Right cardiac atrium (tissue), 5 donors: ENCODE measurements at regions not wholly inside any gene's neighbourhood (a gene's known extent, or its start where the extent isn't known, plus 50 kb on each side); places are given as distances from the start of the nearest gene placed in this dataset.
"Not testable (repeated sequence)": the region's sequence is repeated elsewhere in the genome, so short reads cannot be mapped to it uniquely, and the experiment has no call there.

Experiments used
- ATAC-seq, 2 donors: fragments of 200-7000 bp; cut with Tn5 transposase; one replicate each; pipeline versions ENCODE4 v1.8.0 to v1.9.1; 2020; ENCODE audit warnings: moderate library complexity in 2 of 2, mild to moderate bottlenecking in 1 of 2
- DNase-seq, 3 donors: peaks; one replicate each; pipeline ENCODE4 v3.0.0-alpha.2; 2020
- H3K27ac ChIP-seq: one replicate; pipeline ENCODE4 v1.5.1; 2013; ENCODE audit warnings: mild to moderate bottlenecking, low read length, control low read depth, moderate library complexity
- H3K27me3 ChIP-seq: one replicate; pipeline ENCODE4 v1.6.1; 2013; ENCODE audit not compliant: control insufficient read depth, insufficient read depth
- H3K4me1 ChIP-seq: one replicate; pipeline ENCODE4 v1.6.1; 2013; ENCODE audit warnings: low read length; ENCODE audit not compliant: control insufficient read depth, insufficient read depth
- H3K4me3 ChIP-seq: one replicate; pipeline ENCODE4 v1.5.1; 2013; ENCODE audit warnings: low read length, control low read depth
- H3K9me3 ChIP-seq: one replicate; pipeline ENCODE4 v1.6.1; 2013; ENCODE audit warnings: low read length; ENCODE audit not compliant: control insufficient read depth
- WGBS: extraction: QIAGEN DNeasy Blood & Tissue Kit; methylation state at CpG from one replicate; pipeline ENCODE4 v1.1.7; 2013; 5-methylcytosine and 5-hydroxymethylcytosine counted together
- intact Hi-C, 4 donors: fragments of 100-400 bp; cut with DNase I; formaldehyde crosslinking; loops; one replicate each; pipeline versions ENCODE4 v1.11.0 to v1.14.0; 2022 to 2023
- donor health status: healthy with polysubstance abuse.
- donor health status: DM: no; HTN: yes; CAD: no.
- donor health status: DM: no; HTN: no; CAD: no.
- donor health status: DM: no; HTN: yes; CAD: no; lungs with severe emphysema.
- donor health status: DM: yes; HTN: yes; CAD: no.

DNA sequence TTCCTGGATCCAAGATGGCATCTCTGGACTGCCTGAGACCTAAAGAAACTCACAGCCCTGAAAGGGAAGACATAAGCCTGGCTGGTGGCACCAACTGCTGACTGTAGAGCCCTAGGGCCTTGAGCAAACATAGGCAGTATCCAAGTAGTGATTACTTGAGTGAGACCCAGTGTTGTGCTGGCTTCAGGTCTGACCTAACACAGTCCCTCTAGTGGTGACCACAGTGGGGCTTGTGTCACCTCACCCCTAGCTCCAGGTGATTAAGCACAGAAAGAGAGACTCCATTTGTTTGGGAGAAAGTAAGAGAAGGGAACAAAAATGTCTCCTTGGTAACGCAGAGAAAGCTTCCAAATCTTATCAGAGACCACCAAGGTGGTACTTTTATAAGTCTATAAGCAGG is 496.3 kb upstream of the HTR2C start:
- no peak overlapping the region for H3K27ac ChIP-seq
- H3K4me3 ChIP-seq: no peak overlapping the region
- H3K27me3 ChIP-seq: no peaks in the 10 kb centered on the region

DNA sequence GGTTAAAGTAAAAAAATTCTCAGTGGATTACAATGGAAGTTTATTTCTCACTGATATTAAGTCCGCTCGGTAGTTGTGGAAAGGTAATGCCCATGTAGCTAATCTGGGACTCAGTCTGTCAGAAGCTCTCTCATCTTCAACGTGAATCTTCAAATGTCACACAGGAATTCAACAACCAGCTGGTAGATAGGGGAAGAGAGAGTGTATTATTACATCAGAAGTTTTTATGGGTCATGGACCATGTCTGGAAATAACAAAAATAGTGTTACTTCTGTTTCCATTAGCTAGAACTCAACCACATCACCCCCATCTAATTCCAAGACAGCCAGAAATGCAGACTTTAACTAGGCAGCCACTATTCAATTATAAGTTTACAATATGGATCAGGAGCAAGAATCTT is 506.1 kb upstream of the HTR2C start:
- Histone ChIP-seq H3K27ac (no peak overlapping the region), H3K27me3 (no peaks in the 10 kb centered on the region), H3K9me3 (no peaks in the 10 kb centered on the region), H3K4me1 (no peaks in the 10 kb centered on the region), H3K4me3 (no peak overlapping the region)
- no peak for DNase-seq
- intact Hi-C loops: no loop called here
- WGBS: 54% methylated on average over 3 of the region's 3 CpGs
- no peak for ATAC-seq

More for the DNA sequence above, 496.3 kb upstream of the HTR2C start:
- no peak for DNase-seq
- H3K4me1 ChIP-seq: no peaks in the 10 kb centered on the region
- no peaks in the 10 kb centered on the region for H3K9me3 ChIP-seq
- WGBS: 90% methylated on average over 1 of the region's 1 CpG
- ATAC-seq: no peak
- intact Hi-C loops: no loop called here

DNA sequence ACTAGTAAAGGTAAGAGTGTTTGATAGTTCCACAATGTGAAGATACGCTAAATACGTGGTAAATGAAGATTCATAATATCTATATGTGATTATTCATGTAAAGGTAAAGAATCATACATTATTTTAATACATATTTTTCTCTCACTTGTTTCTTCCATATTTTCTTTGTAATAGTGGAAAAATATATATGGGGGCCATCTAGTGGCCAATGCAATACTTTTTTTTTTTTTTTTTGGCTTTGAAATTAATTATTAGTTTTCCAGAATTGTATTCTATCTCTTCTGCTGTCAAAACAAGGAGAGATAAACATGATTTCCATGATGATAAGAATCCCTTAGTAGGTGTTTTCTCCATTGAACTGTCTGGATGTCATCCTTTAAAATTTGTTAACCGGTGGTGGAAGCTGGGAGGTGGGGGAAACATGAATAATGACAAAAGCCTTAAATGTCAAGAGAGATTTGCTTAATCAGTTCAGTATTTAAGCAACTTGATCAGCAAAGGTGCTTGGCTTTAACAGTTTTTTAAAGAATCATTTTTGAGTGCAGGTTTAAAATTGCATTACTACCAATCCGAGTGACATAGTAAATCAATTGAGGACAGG is 508.7 kb upstream of the HTR2C start:
- DNase-seq (no peak), ATAC-seq (no peak)
- H3K4me3 ChIP-seq: no peak overlapping the region
- H3K4me1 ChIP-seq: no peaks in the 10 kb centered on the region
- no peaks in the 10 kb centered on the region for H3K9me3 ChIP-seq
- no peak overlapping the region for H3K27ac ChIP-seq
- intact Hi-C loops: no loop called here
- H3K27me3 ChIP-seq: no peaks in the 10 kb centered on the region
- WGBS: 61% methylated on average over 4 of the region's 4 CpGs

DNA sequence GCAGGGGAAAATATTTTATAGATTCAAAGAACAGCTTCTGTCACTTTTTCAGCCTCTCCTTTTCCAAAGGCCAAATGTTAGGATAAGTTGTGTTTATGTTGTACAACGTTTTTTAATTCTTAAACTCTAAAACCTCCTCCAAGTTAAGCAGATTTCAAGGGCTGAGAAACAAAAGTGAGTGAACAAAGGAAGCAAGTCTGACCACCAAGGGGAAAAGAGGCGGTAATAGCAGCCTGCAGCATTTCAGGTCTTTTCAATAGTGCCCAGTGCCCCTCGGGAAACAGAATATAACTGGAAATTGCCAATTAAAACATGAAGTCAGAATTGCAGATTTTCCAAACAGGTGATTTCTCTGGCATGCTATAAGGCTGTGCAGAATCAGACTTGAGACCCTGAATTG is 510.0 kb upstream of the HTR2C start:
- Histone ChIP-seq H3K27ac (no peak overlapping the region), H3K27me3 (no peaks in the 10 kb centered on the region), H3K4me3 (no peak overlapping the region), H3K4me1 (no peaks in the 10 kb centered on the region), H3K9me3 (no peaks in the 10 kb centered on the region)
- 38% methylated on average over 3 of the region's 3 CpGs for WGBS
- intact Hi-C loops: no loop called here
- DNase-seq (no peak), ATAC-seq (no peak)

DNA sequence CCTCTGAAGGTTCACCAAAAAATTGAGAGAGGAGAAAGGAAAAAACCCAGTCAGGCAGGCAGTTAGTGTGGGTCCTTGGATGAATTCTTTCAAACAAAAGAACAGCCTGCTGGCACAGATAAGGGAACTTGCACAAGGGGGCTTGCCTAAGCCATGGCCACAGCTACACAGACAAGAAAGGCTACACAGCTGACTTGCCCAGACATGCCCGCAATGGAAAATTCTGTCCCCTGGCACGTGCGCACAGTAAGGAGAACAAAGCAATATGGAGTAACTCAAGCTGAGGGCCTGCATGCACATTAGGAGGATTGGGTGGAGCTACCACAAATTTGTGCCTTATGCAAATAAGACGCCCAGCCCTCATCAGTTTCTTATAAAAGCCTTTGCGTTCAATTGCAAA is 512.5 kb upstream of the HTR2C start:
- intact Hi-C loops: no loop called here
- ATAC-seq (no peak), DNase-seq (no peak)
- no peak overlapping the region for H3K4me3 ChIP-seq
- no peaks in the 10 kb centered on the region for H3K27me3 ChIP-seq
- no peaks in the 10 kb centered on the region for H3K9me3 ChIP-seq
- H3K4me1 ChIP-seq: no peaks in the 10 kb centered on the region
- WGBS: 94% methylated on average over 5 of the region's 5 CpGs
- H3K27ac ChIP-seq: no peak overlapping the region

DNA sequence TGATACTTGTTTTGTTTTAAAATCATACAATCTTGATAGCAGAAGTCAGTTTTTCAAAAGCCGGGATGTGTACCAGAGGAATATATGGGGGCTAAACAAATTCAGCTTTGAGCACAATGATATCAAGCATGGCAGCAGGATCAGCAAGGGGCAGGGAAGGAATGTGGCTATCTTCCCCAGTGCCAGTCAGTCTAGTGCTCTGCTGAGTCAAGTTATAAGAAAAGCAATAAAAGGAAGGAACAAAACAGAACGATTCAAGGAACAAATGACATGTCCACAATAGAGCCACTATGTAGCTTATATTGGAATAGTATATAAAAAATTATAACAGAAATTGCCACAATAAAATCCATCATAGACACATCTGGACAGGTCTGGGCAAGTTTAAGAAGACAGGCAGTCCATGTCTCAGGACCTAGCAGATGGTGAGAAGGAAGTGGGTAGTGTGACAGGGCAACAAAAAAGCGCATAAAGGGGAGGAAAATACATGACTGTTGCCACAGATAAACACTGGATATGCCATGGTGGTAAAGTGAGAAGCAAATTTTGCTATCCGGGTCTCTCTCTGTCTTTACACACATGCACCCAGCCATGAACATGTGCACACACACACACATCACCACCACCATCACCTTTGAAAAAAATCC is 518.2 kb upstream of the HTR2C start:
- ATAC-seq: no peak
- Histone ChIP-seq H3K27me3 (no peaks in the 10 kb centered on the region), H3K4me1 (no peaks in the 10 kb centered on the region), H3K9me3 (no peaks in the 10 kb centered on the region), H3K4me3 (no peak overlapping the region), H3K27ac (no peak overlapping the region)
- WGBS: 87% methylated on average over 4 of the region's 4 CpGs
- no peak for DNase-seq
- intact Hi-C loops: no loop called here

DNA sequence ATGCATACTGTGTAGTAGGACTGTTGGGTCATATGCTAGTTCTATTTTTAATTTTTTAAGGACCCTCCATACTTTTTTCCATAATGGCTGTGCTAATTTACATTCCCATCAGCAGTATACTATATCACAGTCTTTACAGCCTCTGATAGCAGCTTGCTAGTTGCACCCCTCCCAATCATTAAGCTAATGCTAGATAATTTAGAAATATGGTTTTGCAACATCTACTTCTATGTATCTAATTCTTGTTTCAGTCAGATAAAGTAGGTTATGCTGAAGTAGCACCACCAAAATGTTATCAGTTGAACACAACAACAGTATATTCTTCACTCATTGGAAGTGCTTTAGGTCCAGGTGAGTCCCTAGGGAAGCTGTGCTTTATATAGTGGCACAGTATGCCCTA is 522.7 kb upstream of the HTR2C start:
- H3K27ac ChIP-seq: no peak overlapping the region
- ATAC-seq (no peak), DNase-seq (no peak)
- no peaks in the 10 kb centered on the region for H3K4me1 ChIP-seq
- H3K9me3 ChIP-seq: no peaks in the 10 kb centered on the region
- H3K27me3 ChIP-seq: no peaks in the 10 kb centered on the region
- no peak overlapping the region for H3K4me3 ChIP-seq
- intact Hi-C loops: no loop called here

DNA sequence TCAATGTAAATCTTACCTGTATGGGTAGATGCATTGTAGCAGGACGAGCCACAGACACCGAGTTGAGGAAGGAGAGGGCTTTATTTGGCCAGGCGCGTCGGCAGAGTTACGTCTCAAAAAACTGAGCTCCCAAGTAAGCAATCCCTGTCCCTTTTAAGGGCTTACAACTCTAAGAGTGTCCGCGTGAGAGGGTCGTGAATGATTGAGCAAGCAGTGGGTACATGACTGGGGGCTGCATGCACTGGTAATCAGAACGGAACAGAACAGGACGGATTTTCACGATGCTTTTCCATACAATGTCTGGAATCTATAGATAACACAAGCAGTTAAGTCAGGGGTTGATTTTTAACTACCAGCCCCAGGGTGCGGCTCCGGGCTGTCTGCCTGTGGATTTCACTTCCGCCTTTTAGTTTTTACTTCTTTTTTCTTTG is 524.9 kb upstream of the HTR2C start:
- intact Hi-C loops: no loop called here

DNA sequence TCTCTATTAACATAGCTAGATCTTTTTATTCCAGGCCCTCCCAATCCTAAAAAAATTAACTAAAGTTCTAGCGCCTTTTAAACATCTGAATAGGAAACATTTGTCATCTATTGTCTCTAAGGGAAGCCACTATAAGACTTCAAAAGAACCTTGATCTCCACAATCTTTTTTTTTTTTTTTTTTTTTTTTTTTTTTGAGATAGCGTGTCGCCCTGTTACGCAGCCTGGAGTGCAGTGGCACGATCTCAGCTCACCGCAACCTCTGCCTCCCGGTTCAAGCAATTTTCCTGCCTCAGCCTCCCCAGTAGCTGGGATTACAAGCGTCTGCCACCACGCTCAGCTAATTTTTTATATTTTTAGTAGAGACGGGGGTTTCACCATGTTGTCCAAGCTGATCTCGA is 526.5 kb upstream of the HTR2C start:
- H3K27me3 ChIP-seq, H3K4me1 ChIP-seq, DNase-seq, ATAC-seq, intact Hi-C loops, H3K9me3 ChIP-seq, H3K27ac ChIP-seq, H3K4me3 ChIP-seq: not testable (repeated sequence)
- 93% methylated on average over 11 of the region's 11 CpGs for WGBS

More for the DNA sequence above, 524.9 kb upstream of the HTR2C start:
- Histone ChIP-seq H3K27ac (no peak overlapping the region), H3K27me3 (no peaks in the 10 kb centered on the region), H3K4me1 (no peaks in the 10 kb centered on the region), H3K9me3 (no peaks in the 10 kb centered on the region), H3K4me3 (no peak overlapping the region)
- DNase-seq (no peak), ATAC-seq (no peak)
- WGBS: 73% methylated on average over 15 of the region's 15 CpGs

DNA sequence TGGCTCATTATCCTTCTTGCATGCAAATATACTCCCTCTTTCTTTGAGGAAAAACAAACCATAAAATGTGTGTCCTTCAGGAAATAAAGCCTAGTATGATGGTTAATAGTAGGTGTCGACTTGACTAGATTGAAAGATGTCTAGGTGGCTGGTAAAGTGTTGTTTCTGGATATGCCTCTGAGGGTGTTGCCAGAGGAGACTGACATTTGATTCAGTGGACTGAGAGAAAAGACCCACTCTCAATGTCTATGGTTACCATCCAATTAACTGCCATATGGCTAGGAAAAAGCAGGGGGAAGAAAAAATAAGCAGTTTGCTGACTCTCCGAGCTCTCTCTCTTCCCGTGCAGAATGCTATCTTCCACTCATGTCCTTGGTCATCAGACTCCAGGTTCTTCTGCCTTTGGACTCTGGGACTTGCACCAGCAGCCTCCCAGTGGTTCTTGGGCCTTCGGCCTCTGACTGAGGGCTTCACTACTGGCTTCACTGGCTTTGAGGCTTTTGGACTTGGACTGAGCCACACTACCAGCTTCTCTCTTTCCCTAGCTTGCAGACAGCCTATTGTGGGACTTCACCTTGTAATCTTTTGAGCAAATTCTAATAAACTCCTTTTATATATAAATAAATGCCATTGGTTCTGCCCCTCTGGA is 532.1 kb upstream of the HTR2C start:
- H3K4me1 ChIP-seq: no peaks in the 10 kb centered on the region
- WGBS: 86% methylated on average over 4 of the region's 4 CpGs
- no peak overlapping the region for H3K4me3 ChIP-seq
- ATAC-seq: no peak
- DNase-seq: no peak
- intact Hi-C loops: no loop called here
- H3K27ac ChIP-seq: no peak overlapping the region
- H3K27me3 ChIP-seq: no peaks in the 10 kb centered on the region
- H3K9me3 ChIP-seq: no peaks in the 10 kb centered on the region

DNA sequence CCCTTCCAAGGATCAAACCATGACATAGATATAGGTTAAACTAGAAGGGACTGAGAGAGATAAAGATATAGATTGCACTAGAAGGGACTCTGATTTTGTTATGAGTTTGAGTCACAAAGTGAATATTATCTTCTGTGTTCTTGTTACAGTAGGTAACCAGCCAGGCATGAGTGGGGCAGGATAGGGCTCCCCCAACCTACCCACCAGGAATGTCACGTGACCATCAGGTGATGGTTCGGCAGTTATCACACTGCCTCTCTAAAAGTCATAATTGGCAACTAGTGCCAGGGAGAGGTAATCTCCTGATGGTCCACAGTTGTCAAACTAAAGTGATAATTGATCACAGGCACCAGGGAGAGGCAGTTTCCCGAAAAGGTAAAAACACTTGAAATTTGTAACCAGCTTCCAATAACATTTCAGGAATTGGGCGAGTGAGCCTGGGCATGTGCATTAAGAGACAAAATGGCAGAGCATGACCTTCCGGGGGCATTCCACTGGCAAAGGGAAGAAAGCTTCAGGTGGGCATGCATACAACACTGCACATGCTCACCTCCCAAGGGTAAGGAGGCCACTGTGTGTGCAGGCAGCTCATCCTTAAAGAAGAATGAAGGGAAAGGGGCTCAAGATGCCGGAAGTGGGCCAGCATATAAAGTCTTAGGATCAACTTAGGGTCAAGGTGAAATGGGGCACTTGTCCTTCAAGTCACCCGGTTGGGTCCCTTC is 533.6 kb upstream of the HTR2C start:
- H3K27me3 ChIP-seq: no peaks in the 10 kb centered on the region
- WGBS: 94% methylated on average over 7 of the region's 7 CpGs

More for the DNA sequence above, 533.6 kb upstream of the HTR2C start:
- Histone ChIP-seq H3K9me3 (no peaks in the 10 kb centered on the region), H3K4me3 (no peak overlapping the region), H3K4me1 (no peaks in the 10 kb centered on the region), H3K27ac (no peak overlapping the region)
- ATAC-seq: no peak
- DNase-seq: no peak
- intact Hi-C loops: no loop called here
